Endothelial cell (in vitro differentiated cells): ENCODE measurements at regions not wholly inside any gene's neighbourhood (a gene's known extent, or its start where the extent isn't known, plus 50 kb on each side); places are given as distances from the start of the nearest gene placed in this dataset.

Experiments used
- DNase-seq: peaks from one replicate; pipeline ENCODE4 v3.0.0; 2021; ENCODE audit warnings: low spot score
- H3K27ac Mint-ChIP-seq: one replicate; pipeline ENCODE4 v1.8.0; 2021; ENCODE audit warnings: mixed read lengths, inconsistent platforms; ENCODE audit not compliant: unreplicated experiment
- H3K27me3 Mint-ChIP-seq: one replicate; pipeline ENCODE4 v1.8.0; 2021; ENCODE audit warnings: mild to moderate bottlenecking, moderate library complexity, mixed read lengths, inconsistent platforms; ENCODE audit not compliant: unreplicated experiment
- H3K36me3 Mint-ChIP-seq: one replicate; pipeline ENCODE4 v1.8.0; 2021; ENCODE audit warnings: mild to moderate bottlenecking, low read depth, mixed read lengths, inconsistent platforms; ENCODE audit not compliant: unreplicated experiment
- H3K4me1 Mint-ChIP-seq: one replicate; pipeline ENCODE4 v1.8.0; 2021; ENCODE audit warnings: mild to moderate bottlenecking, mixed read lengths, inconsistent platforms; ENCODE audit not compliant: unreplicated experiment
- H3K4me3 Mint-ChIP-seq: one replicate; pipeline ENCODE4 v1.8.0; 2021; ENCODE audit warnings: mild to moderate bottlenecking, mixed read lengths, inconsistent platforms; ENCODE audit not compliant: unreplicated experiment
- H3K9me3 Mint-ChIP-seq: one replicate; pipeline ENCODE4 v1.8.0; 2021; ENCODE audit warnings: mixed read lengths, inconsistent platforms; ENCODE audit not compliant: unreplicated experiment
- TF ChIP-seq, protein P1 (sequence below): fragments of 200-600 bp; sonication (generic); IDR thresholded peaks from one replicate; pipeline ENCODE4 v1.5.0; 2021; ENCODE audit warnings: antibody characterized with exemption; ENCODE audit not compliant: unreplicated experiment

DNA sequence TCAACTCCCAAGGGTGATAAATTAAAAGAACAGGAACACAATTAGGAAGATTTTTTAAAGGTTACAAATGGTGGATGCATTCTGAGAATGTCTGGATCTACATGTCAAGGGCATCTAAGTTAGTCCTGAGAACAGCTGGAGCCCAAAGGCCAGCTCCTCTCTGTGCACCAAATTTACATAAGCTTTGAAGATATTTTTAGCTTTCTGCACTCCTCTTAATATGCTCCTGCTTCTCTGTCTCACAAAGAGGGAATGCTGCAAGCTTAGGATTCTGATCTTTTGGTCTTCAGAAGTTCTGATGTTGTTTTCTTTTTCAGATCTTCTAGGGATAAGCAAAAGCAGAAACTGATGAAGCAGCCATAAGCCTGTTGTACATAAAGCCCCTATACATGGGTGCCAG lies 309.8 kb upstream of the NCAM1 start:
- Mint-ChIP-seq H3K36me3 (no peaks in the 10 kb centered on the region), H3K9me3 (no peaks in the 10 kb centered on the region), H3K4me1 (no peaks in the 10 kb centered on the region), H3K27ac (no peak overlapping the region), H3K4me3 (no peak overlapping the region), H3K27me3 (peaks cover 3% of the 10 kb centered on the region)
- TF ChIP-seq, protein P1, sequence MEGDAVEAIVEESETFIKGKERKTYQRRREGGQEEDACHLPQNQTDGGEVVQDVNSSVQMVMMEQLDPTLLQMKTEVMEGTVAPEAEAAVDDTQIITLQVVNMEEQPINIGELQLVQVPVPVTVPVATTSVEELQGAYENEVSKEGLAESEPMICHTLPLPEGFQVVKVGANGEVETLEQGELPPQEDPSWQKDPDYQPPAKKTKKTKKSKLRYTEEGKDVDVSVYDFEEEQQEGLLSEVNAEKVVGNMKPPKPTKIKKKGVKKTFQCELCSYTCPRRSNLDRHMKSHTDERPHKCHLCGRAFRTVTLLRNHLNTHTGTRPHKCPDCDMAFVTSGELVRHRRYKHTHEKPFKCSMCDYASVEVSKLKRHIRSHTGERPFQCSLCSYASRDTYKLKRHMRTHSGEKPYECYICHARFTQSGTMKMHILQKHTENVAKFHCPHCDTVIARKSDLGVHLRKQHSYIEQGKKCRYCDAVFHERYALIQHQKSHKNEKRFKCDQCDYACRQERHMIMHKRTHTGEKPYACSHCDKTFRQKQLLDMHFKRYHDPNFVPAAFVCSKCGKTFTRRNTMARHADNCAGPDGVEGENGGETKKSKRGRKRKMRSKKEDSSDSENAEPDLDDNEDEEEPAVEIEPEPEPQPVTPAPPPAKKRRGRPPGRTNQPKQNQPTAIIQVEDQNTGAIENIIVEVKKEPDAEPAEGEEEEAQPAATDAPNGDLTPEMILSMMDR = no peak
- DNase-seq = no peak

- no peaks in the 10 kb centered on the region for H3K9me3 Mint-ChIP-seq
- peaks cover 3% of the 10 kb centered on the region for H3K27me3 Mint-ChIP-seq
- TF ChIP-seq, protein P1 = no peak
Measured at GRCh38 chr11:112652786-112653390, 308.3 kb upstream of the NCAM1 start.

DNA sequence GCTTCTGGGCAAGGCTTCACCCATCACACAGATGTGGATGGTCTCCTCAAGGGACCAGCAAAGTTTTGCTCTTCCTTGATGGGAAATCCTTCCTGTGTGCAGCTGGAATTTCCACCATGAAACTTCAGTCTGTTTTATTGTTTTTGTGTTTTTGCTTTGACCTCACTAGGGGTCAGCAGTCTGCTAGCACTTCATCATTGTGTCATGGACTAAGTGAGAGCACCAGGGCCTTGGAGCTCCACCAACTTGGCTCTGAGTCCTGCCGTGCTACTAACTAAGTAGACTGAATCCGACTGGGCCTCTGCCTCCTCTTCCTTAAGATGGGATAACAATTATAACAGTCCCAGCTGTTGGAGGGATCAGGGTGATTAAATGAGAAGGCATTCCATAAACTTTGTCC lies 305.8 kb upstream of the NCAM1 start:
- Mint-ChIP-seq H3K27me3 (no peaks in the 10 kb centered on the region), H3K36me3 (no peaks in the 10 kb centered on the region), H3K4me3 (no peak overlapping the region), H3K27ac (no peak overlapping the region), H3K9me3 (no peaks in the 10 kb centered on the region), H3K4me1 (no peaks in the 10 kb centered on the region)
- no peak for DNase-seq
- TF ChIP-seq, protein P1 = no peak

More at GRCh38 chr11:112652786-112653390, 308.3 kb upstream of the NCAM1 start:
- Mint-ChIP-seq H3K4me3 (no peak overlapping the region), H3K27ac (no peak overlapping the region), H3K36me3 (no peaks in the 10 kb centered on the region), H3K4me1 (no peaks in the 10 kb centered on the region)
- DNase-seq = no peak

GRCh38 chr11:112656772-112657428 lies 304.3 kb upstream of the NCAM1 start:
- Mint-ChIP-seq H3K4me3 (no peak overlapping the region), H3K9me3 (no peaks in the 10 kb centered on the region)

More at GRCh38 chr11:112656772-112657428, 304.3 kb upstream of the NCAM1 start:
- H3K36me3 Mint-ChIP-seq = no peaks in the 10 kb centered on the region
- TF ChIP-seq, protein P1 = no peak
- no peaks in the 10 kb centered on the region for H3K4me1 Mint-ChIP-seq
- no peak overlapping the region for H3K27ac Mint-ChIP-seq
- no peaks in the 10 kb centered on the region for H3K27me3 Mint-ChIP-seq
- no peak for DNase-seq
